ENCODE measurements at regions not wholly inside any gene's neighbourhood (a gene's known extent, or its start where the extent isn't known, plus 50 kb on each side); places are given as distances from the start of the nearest gene placed in this dataset.

DNA sequence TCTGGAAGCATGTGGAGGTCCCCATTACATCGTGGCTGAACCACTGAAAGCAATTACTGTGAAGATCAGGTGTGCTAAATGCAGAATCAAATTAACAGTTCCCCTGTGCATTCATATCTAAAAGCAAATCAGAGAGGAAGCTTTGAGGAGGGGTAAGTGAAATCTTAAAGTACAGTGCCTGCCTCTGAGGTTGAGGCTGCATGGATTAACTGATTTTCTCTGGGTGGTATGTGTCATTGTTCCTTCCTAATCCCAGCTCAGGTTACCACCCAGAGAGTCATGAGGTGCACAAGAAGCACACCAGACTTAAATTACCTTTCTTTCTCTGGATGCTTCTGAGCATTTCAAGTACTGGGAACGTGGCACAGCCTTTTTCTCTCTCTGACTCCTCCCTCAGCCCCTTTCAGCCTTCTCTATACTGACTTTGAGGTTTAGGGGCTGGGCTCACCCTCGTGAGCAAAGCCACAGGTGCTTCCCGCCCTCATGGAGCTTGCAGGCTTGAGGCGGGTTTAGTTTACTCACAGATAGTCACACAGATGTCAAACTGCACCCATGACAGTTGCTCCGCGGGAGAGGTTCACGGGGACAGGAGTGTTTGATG, 237.6 kb upstream of the CRY1 start:
- no peaks in the 10 kb centered on the region for H3K4me1 Mint-ChIP-seq (ENCODE audit: low read depth)
- peaks cover 14% of the 10 kb centered on the region for H3K27me3 Mint-ChIP-seq (ENCODE audit: insufficient read depth)
- TF ChIP-seq, protein P1, sequence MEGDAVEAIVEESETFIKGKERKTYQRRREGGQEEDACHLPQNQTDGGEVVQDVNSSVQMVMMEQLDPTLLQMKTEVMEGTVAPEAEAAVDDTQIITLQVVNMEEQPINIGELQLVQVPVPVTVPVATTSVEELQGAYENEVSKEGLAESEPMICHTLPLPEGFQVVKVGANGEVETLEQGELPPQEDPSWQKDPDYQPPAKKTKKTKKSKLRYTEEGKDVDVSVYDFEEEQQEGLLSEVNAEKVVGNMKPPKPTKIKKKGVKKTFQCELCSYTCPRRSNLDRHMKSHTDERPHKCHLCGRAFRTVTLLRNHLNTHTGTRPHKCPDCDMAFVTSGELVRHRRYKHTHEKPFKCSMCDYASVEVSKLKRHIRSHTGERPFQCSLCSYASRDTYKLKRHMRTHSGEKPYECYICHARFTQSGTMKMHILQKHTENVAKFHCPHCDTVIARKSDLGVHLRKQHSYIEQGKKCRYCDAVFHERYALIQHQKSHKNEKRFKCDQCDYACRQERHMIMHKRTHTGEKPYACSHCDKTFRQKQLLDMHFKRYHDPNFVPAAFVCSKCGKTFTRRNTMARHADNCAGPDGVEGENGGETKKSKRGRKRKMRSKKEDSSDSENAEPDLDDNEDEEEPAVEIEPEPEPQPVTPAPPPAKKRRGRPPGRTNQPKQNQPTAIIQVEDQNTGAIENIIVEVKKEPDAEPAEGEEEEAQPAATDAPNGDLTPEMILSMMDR (IDR thresholded peaks at IDR 0.05): no peak
- no peak for DNase-seq
- no peak overlapping the region for H3K4me3 Mint-ChIP-seq
- no peak overlapping the region for H3K27ac Mint-ChIP-seq
- peaks cover 12% of the 10 kb centered on the region for H3K9me3 Mint-ChIP-seq
- no peaks in the 10 kb centered on the region for H3K36me3 Mint-ChIP-seq (ENCODE audit: low read depth)

DNA sequence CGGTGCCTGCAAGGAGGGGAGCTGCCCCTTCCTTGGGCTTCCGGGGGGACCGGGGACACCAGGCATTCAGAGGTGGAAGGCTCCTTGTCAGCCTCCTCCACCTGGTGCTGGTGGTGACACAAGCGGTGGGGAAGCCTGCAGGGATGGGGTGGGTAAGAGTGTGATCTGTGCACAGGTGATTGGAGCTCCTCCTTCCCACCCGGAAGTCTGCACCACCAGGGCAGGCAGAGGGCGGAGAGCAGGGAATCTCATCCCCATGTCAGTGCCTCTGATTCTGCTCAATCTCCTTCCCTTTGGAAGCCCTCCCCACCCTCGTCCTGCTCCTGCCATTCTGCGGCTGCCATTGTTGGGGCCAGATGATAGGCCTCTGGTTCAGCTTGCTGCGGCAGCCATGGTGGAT, 238.1 kb upstream of the CRY1 start:
- H3K9me3 Mint-ChIP-seq: peaks cover 12% of the 10 kb centered on the region
- H3K4me1 Mint-ChIP-seq (ENCODE audit: low read depth): no peaks in the 10 kb centered on the region
- H3K27me3 Mint-ChIP-seq (ENCODE audit: insufficient read depth): peaks cover 14% of the 10 kb centered on the region
- H3K4me3 Mint-ChIP-seq: no peak overlapping the region
- H3K27ac Mint-ChIP-seq: no peak overlapping the region
- H3K36me3 Mint-ChIP-seq (ENCODE audit: low read depth): no peaks in the 10 kb centered on the region
- DNase-seq: no peak
- TF ChIP-seq, protein P1 (IDR thresholded peaks at IDR 0.05): no peak

DNA sequence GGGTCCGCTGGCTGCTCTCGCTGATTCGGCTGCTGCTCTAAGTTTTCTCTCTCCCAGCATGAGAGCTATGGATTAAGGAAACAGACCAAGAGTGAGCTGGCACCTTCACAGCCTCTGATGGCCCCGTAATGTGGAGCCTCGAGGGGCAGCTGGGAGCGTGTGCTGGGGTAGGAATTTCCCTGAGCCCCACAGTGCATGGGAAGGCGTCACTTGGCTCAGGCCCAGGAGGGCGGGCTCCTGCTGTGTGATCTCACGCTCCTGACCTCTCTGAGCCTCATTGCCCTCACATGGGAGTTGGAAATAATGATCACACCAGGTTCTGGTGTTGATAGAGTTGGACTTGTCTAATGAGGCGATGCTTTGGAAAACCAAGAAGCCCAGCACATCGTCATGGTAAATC, 238.6 kb upstream of the CRY1 start:
- Mint-ChIP-seq H3K4me3 (no peak overlapping the region), H3K4me1 (ENCODE audit: low read depth) (no peaks in the 10 kb centered on the region), H3K27me3 (ENCODE audit: insufficient read depth) (peaks cover 14% of the 10 kb centered on the region), H3K36me3 (ENCODE audit: low read depth) (no peaks in the 10 kb centered on the region), H3K27ac (no peak overlapping the region), H3K9me3 (peaks cover 12% of the 10 kb centered on the region)
- DNase-seq: no peak
- TF ChIP-seq, protein P1 (IDR thresholded peaks at IDR 0.05): no peak

DNA sequence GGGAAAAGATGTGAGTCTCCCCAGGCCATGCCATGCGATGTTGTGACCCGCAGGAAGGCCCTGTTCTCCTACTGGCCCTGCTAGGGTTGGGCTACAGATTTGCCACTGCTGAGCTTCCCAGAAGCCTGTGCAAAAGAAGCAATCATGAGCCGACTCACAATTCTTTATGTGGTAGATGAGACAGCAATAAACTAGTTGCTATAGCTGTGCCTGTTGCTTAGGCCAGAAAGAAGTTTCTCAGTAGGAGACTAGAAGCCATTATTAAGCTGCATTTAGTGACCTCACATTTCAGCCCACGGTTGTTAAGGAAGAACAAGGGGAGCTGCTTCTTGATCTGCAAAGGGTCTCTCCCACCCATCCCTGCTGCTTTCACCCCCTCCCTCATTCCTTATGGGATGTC, 239.4 kb upstream of the CRY1 start:
- DNase-seq: no peak
- Mint-ChIP-seq H3K4me3 (no peak overlapping the region), H3K27ac (no peak overlapping the region), H3K9me3 (peaks cover 16% of the 10 kb centered on the region), H3K4me1 (ENCODE audit: low read depth) (no peaks in the 10 kb centered on the region), H3K27me3 (ENCODE audit: insufficient read depth) (peaks cover 14% of the 10 kb centered on the region), H3K36me3 (ENCODE audit: low read depth) (no peaks in the 10 kb centered on the region)
- TF ChIP-seq, protein P1 (IDR thresholded peaks at IDR 0.05): no peak

DNA sequence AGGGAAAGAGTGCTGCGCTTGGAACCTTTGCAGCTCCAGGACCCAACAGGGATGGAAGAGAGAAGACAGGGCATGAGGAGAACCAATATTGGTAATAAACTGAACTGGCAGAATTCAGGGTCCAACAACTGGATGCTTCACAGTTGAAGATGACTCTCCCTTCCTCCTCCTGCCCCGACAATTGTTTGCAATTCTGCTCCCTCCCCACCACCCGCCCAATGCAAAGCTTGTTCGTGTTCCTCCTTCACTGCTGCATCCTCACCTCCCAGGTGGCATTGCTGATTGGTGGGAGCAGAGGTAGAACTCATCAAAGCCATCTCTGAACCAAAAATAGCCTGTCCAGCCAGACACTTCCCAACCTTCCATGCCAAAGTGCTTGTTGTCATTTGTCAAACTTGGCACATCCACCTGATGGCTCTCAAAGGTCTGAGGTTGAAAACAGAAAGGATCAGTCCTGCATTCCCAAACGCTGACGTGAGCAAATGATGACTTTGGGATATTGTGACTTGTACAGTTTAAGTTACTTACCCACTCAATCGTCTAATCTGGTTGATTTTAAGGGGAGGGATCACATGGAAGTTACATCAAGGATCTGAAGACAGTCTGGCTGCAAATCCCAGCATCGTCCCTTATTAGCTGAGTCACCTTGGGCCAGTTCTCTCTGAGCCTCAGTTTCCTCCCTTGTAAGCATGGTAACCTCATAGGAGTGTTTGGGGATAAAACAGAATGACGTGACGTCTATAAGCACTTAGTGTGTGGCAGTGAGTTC, 242.6 kb upstream of the CRY1 start:
- DNase-seq: no peak
- no peak overlapping the region for H3K4me3 Mint-ChIP-seq
- no peak overlapping the region for H3K27ac Mint-ChIP-seq
- no peaks in the 10 kb centered on the region for H3K36me3 Mint-ChIP-seq (ENCODE audit: low read depth)
- peaks cover 3% of the 10 kb centered on the region; the same call in 1 of the 2 replicates for H3K27me3 Mint-ChIP-seq (ENCODE audit: insufficient read depth)
- peaks cover 23% of the 10 kb centered on the region for H3K9me3 Mint-ChIP-seq
- no peaks in the 10 kb centered on the region for H3K4me1 Mint-ChIP-seq (ENCODE audit: low read depth)
- TF ChIP-seq, protein P1 (IDR thresholded peaks at IDR 0.05): no peak
